IMR-90 (cell line): ENCODE measurements at regions not wholly inside any gene's neighbourhood (a gene's known extent, or its start where the extent isn't known, plus 50 kb on each side); places are given as distances from the start of the nearest gene placed in this dataset.

Source experiments
- ATAC-seq: fragments of 200-7000 bp; cut with Tn5 transposase; 2 replicates; pipeline ENCODE4 v1.9.1; 2020; ENCODE audit warnings: low read depth, mild to moderate bottlenecking, moderate library complexity
- BruUV-seq: library from RNA; stranded (reverse); fragments of 400-500 nt; replicated peaks from 2 replicates; lab custom pipeline; 2021; lab: Mats Ljungman, UMichigan
- CTCF ChIA-PET: fragments of 300-600 bp; formaldehyde crosslinking; extraction: SDS; loops from one replicate; lab custom pipeline; 2021; ENCODE audit warnings: antibody characterized with exemption; lab: Yijun Ruan, JAX
- POLR2A ChIA-PET: fragments of 300-600 bp; sonication (Branson Sonifier 250); formaldehyde crosslinking; loops from one replicate; lab custom pipeline; 2022; ENCODE audit warnings: antibody characterized with exemption; ENCODE audit not compliant: unreplicated experiment; lab: Charles Lee
- DNase-seq: peaks from one replicate; pipeline ENCODE4 v3.0.0; 2013
- H2AFZ ChIP-seq: replicated peaks from 2 replicates; pipeline ENCODE3; 2013; ENCODE audit warnings: low read length, mild to moderate bottlenecking; ENCODE audit not compliant: poor library complexity
- H2AK5ac ChIP-seq: 2 replicates; pipeline ENCODE4 v1.6.1; 2013; ENCODE audit warnings: low read depth, low read length, inconsistent platforms
- H2AK9ac ChIP-seq: replicated peaks from 2 replicates; pipeline ENCODE3; 2013; ENCODE audit warnings: mild to moderate bottlenecking, low read depth, low read length, moderate library complexity; ENCODE audit not compliant: poor library complexity
- H2BK120ac ChIP-seq: 2 replicates; pipeline ENCODE4 v1.6.1; 2013; ENCODE audit warnings: low read depth, low read length, inconsistent platforms
- H2BK15ac ChIP-seq: 3 replicates; pipeline ENCODE4 v1.6.1; 2013; ENCODE audit warnings: low read depth, low read length, inconsistent platforms
- H2BK20ac ChIP-seq: 2 replicates; pipeline ENCODE4 v1.6.1; 2013; ENCODE audit warnings: low read depth, mild to moderate bottlenecking, inconsistent platforms, low read length, moderate library complexity
- H2BK5ac ChIP-seq: 2 replicates; pipeline ENCODE4 v1.6.1; 2013; ENCODE audit warnings: mild to moderate bottlenecking, low read depth, low read length, inconsistent platforms; ENCODE audit not compliant: poor library complexity, severe bottlenecking
- H3K14ac ChIP-seq: replicated peaks from 2 replicates; pipeline ENCODE4 v1.6.1; 2013; ENCODE audit warnings: low read depth, low read length, inconsistent platforms
- H3K18ac ChIP-seq: 2 replicates; pipeline ENCODE4 v1.6.1; 2013; ENCODE audit warnings: low read depth, low read length, control low read depth
- H3K23ac ChIP-seq: 2 replicates; pipeline ENCODE4 v1.6.1; 2013; ENCODE audit warnings: low read depth, low read length, inconsistent platforms
- H3K27ac ChIP-seq: 2 replicates; pipeline ENCODE4 v1.5.1; 2013; ENCODE audit warnings: mild to moderate bottlenecking, control low read depth, low read length; ENCODE audit not compliant: insufficient read depth
- H3K27me3 ChIP-seq: 2 replicates; pipeline ENCODE4 v1.6.1; 2013; ENCODE audit warnings: low read length; ENCODE audit not compliant: control insufficient read depth, insufficient read depth
- H3K36me3 ChIP-seq: 2 replicates; pipeline ENCODE4 v1.6.1; 2013; ENCODE audit warnings: low read length, mixed read lengths; ENCODE audit not compliant: control insufficient read depth, insufficient read depth
- H3K4ac ChIP-seq: 2 replicates; pipeline ENCODE4 v1.6.1; 2013; ENCODE audit warnings: low read depth, low read length, inconsistent platforms
- H3K4me1 ChIP-seq: 2 replicates; pipeline ENCODE4 v1.6.1; 2013; ENCODE audit warnings: low read length, mixed read lengths; ENCODE audit not compliant: control insufficient read depth, insufficient read depth
- H3K4me2 ChIP-seq: 2 replicates; pipeline ENCODE4 v1.6.1; 2013; ENCODE audit warnings: low read depth, mild to moderate bottlenecking, control low read depth, low read length, moderate library complexity
- H3K4me3 ChIP-seq: 2 replicates; pipeline ENCODE4 v1.5.1; 2013; ENCODE audit warnings: low read depth, mild to moderate bottlenecking, control low read depth, low read length, moderate library complexity; ENCODE audit not compliant: insufficient read depth
- H3K56ac ChIP-seq: 2 replicates; pipeline ENCODE4 v1.6.1; 2013; ENCODE audit warnings: low read length, inconsistent platforms; ENCODE audit not compliant: insufficient read depth; ENCODE audit errors: extremely low read depth
- H3K79me1 ChIP-seq, 2 experiments: 2 replicates each; pipeline ENCODE4 v1.6.1; 2013; ENCODE audit warnings: low read length in 2 of 2, inconsistent platforms in 1 of 2, low read depth in 1 of 2
- H3K9ac ChIP-seq: 2 replicates; pipeline ENCODE4 v1.6.1; 2013; ENCODE audit warnings: low read depth, low read length, control low read depth
- H3K9me1 ChIP-seq: 2 replicates; pipeline ENCODE4 v1.6.1; 2013; ENCODE audit warnings: low read length, inconsistent platforms; ENCODE audit not compliant: insufficient read depth
- H3K9me3 ChIP-seq: 2 replicates; pipeline ENCODE4 v1.6.1; 2013; ENCODE audit warnings: low read length; ENCODE audit not compliant: control insufficient read depth, insufficient read depth
- H4K20me1 ChIP-seq: 2 replicates; pipeline ENCODE4 v1.6.1; 2013; ENCODE audit warnings: low read length, inconsistent platforms; ENCODE audit not compliant: insufficient read depth
- H4K5ac ChIP-seq: 2 replicates; pipeline ENCODE4 v1.6.1; 2013; ENCODE audit warnings: mild to moderate bottlenecking, low read depth, low read length, control low read depth
- H4K8ac ChIP-seq, 2 experiments: 2 replicates each; pipeline ENCODE4 v1.6.1; 2013; ENCODE audit warnings: low read depth in 2 of 2, low read length in 2 of 2, control low read depth in 1 of 2, inconsistent platforms in 1 of 2
- H4K91ac ChIP-seq: 2 replicates; pipeline ENCODE4 v1.6.1; 2013; ENCODE audit warnings: low read depth, low read length, inconsistent platforms; ENCODE audit not compliant: insufficient read depth
- BHLHE40 ChIP-seq: fragments of 150-350 bp; IDR thresholded peaks from 2 replicates; pipeline ENCODE4 v1.6.1; 2016; ENCODE audit warnings: mild to moderate bottlenecking, low read depth, low read length
- CEBPB ChIP-seq: IDR thresholded peaks from 2 replicates; pipeline ENCODE4 v1.6.1; 2012; ENCODE audit warnings: low read depth, low read length, improper control_type of control experiment
- CHD1 ChIP-seq: IDR thresholded peaks from 2 replicates; pipeline ENCODE4 v1.6.1; 2012; ENCODE audit warnings: low read depth, low read length, improper control_type of control experiment
- CTCF ChIP-seq: conservative IDR thresholded peaks from 2 replicates; pipeline ENCODE4 v1.5.1; 2012; ENCODE audit warnings: mild to moderate bottlenecking, low read depth, low read length, improper control_type of control experiment
- ELK1 ChIP-seq: fragments of 150-350 bp; IDR thresholded peaks from 2 replicates; pipeline ENCODE4 v1.6.1; 2016; ENCODE audit warnings: low read depth, mild to moderate bottlenecking, low read length, moderate library complexity, borderline replicate concordance
- FOS ChIP-seq: fragments of 150-350 bp; IDR thresholded peaks from 2 replicates; pipeline ENCODE4 v1.6.1; 2016; ENCODE audit warnings: low read depth, low read length
- MAFK ChIP-seq: IDR thresholded peaks from 2 replicates; pipeline ENCODE4 v1.6.1; 2012; ENCODE audit warnings: low read depth, low read length, improper control_type of control experiment
- MAZ ChIP-seq: IDR thresholded peaks from 2 replicates; pipeline ENCODE4 v1.6.1; 2012; ENCODE audit warnings: low read depth, mild to moderate bottlenecking, low read length, improper control_type of control experiment, moderate library complexity, borderline replicate concordance
- MXI1 ChIP-seq: IDR thresholded peaks from 2 replicates; pipeline ENCODE4 v1.6.1; 2012; ENCODE audit warnings: low read depth, mild to moderate bottlenecking, low read length, moderate library complexity, borderline replicate concordance
- NFE2L2 ChIP-seq: fragments of 150-350 bp; IDR thresholded peaks from 2 replicates; pipeline ENCODE4 v1.6.1; 2016; ENCODE audit warnings: low read depth, mild to moderate bottlenecking, low read length
- POLR2A ChIP-seq: IDR thresholded peaks from 2 replicates; pipeline ENCODE4 v1.6.1; 2012; ENCODE audit warnings: mild to moderate bottlenecking, low read depth, low read length
- RAD21 ChIP-seq: IDR thresholded peaks from 2 replicates; pipeline ENCODE4 v1.6.1; 2012; ENCODE audit warnings: low read length, improper control_type of control experiment
- RCOR1 ChIP-seq: IDR thresholded peaks from 2 replicates; pipeline ENCODE4 v1.6.1; 2012; ENCODE audit warnings: mild to moderate bottlenecking, low read length, improper control_type of control experiment; ENCODE audit not compliant: insufficient replicate concordance
- RFX5 ChIP-seq: IDR thresholded peaks from 2 replicates; pipeline ENCODE4 v1.8.0; 2012; ENCODE audit warnings: low read depth, mild to moderate bottlenecking, low read length, moderate library complexity
- SMC3 ChIP-seq: fragments of 150-350 bp; IDR thresholded peaks from 2 replicates; pipeline ENCODE4 v1.6.1; 2016; ENCODE audit warnings: low read depth, mild to moderate bottlenecking, antibody characterized with exemption, low read length, moderate library complexity
- WGBS, 2 experiments: methylation state at CpG; one replicate each; pipeline versions ENCODE4 v1.1.5 to v1.1.7; 2013; ENCODE audit warnings: missing lambda C conversion rate in 2 of 2; ENCODE audit not compliant: insufficient read length in 1 of 2; ENCODE audit errors: extremely low coverage in 2 of 2; 5-methylcytosine and 5-hydroxymethylcytosine counted together
- dilution Hi-C: fragments of 300-500 bp; cut with HindIII; formaldehyde crosslinking; loops from one replicate; pipeline ENCODE4 v1.14.3; 2018; ENCODE audit warnings: low sequenced_read_pairs; ENCODE audit not compliant: unreplicated experiment
- in situ Hi-C: fragments of 300-500 bp; cut with MboI; formaldehyde crosslinking; loops from 3 replicates; pipeline ENCODE4 v1.14.3; 2019; ENCODE audit warnings: low sequenced_read_pairs, inconsistent platforms, mixed read lengths
- intact Hi-C: fragments of 100-400 bp; cut with micrococcal nuclease; formaldehyde crosslinking; loops from 2 replicates; pipeline ENCODE4 v1.10.0; 2022
- TF ChIP-seq, protein P1 (sequence below): fragments of 150-350 bp; IDR thresholded peaks from 2 replicates; pipeline ENCODE4 v1.6.1; 2017; ENCODE audit warnings: mild to moderate bottlenecking, antibody characterized with exemption, low read length, low read depth

- Histone ChIP-seq H3K27ac (no peak overlapping the region), H3K18ac (no peak overlapping the region), H3K79me1 (no peaks in the 10 kb centered on the region), H3K56ac (no peak overlapping the region), H2AFZ (no peak overlapping the region), H4K20me1 (no peaks in the 10 kb centered on the region), H3K4ac (no peak overlapping the region), H3K23ac (no peak overlapping the region), H2BK20ac (no peak overlapping the region), H3K9me1 (no peaks in the 10 kb centered on the region), H4K5ac (no peak overlapping the region), H2AK5ac (no peak overlapping the region), H3K4me1 (no peaks in the 10 kb centered on the region), H3K36me3 (no peaks in the 10 kb centered on the region), H3K14ac (no peak overlapping the region), H3K27me3 (no peaks in the 10 kb centered on the region), H4K8ac (no peak overlapping the region), H2BK120ac (no peak overlapping the region), H2BK15ac (no peak overlapping the region), H2BK5ac (no peak overlapping the region), H4K91ac (no peak overlapping the region), H3K9me3 (no peaks in the 10 kb centered on the region), H3K4me3 (no peak overlapping the region), H3K4me2 (no peak overlapping the region), H2AK9ac (no peak overlapping the region), H3K9ac (no peak overlapping the region)
- dilution Hi-C loops, result no loop called here
- intact Hi-C loops, result no loop called here
- 75% methylated on average over 1 of the region's 3 CpGs; no CpG with 5 or more reads in 1 of the 2 experiments for WGBS, 2 experiments
- no peak for ATAC-seq
- in situ Hi-C loops, result no loop called here
- ChIA-PET CTCF (interaction anchor here (0.6 kb wide), 1 partner anchor 26 kb away, joined by 4 read pairs; no protein-coding TSS in a partner anchor), POLR2A (no interaction called here)
- no TSS peak for BruUV-seq
- no peak for DNase-seq
- TF ChIP-seq RCOR1 (no peak), POLR2A (no peak), FOS (no peak), MAZ (no peak), ELK1 (no peak), SMC3 (no peak), MAFK (no peak), CHD1 (no peak), CTCF (no peak), RFX5 (no peak), MXI1 (no peak), CEBPB (no peak), BHLHE40 (no peak), RAD21 (no peak), NFE2L2 (no peak)
- TF ChIP-seq, protein P1, sequence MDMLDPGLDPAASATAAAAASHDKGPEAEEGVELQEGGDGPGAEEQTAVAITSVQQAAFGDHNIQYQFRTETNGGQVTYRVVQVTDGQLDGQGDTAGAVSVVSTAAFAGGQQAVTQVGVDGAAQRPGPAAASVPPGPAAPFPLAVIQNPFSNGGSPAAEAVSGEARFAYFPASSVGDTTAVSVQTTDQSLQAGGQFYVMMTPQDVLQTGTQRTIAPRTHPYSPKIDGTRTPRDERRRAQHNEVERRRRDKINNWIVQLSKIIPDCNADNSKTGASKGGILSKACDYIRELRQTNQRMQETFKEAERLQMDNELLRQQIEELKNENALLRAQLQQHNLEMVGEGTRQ, result no peak
Measured at GRCh38 chr6:66860328-66860727, 1153.3 kb upstream of the EYS start.
